HG03103 (cell line): ENCODE measurements at regions not wholly inside any gene's neighbourhood (a gene's known extent, or its start where the extent isn't known, plus 50 kb on each side); places are given as distances from the start of the nearest gene placed in this dataset.
"Not testable (repeated sequence)": the region's sequence is repeated elsewhere in the genome, so short reads cannot be mapped to it uniquely, and the experiment has no call there.

ENCODE experiments used
- ATAC-seq: cut with Tn5 transposase; IDR thresholded peaks from one replicate; pipeline ENCODE4 v1.9.1; 2021; ENCODE audit warnings: low read depth; ENCODE audit not compliant: unreplicated experiment

DNA sequence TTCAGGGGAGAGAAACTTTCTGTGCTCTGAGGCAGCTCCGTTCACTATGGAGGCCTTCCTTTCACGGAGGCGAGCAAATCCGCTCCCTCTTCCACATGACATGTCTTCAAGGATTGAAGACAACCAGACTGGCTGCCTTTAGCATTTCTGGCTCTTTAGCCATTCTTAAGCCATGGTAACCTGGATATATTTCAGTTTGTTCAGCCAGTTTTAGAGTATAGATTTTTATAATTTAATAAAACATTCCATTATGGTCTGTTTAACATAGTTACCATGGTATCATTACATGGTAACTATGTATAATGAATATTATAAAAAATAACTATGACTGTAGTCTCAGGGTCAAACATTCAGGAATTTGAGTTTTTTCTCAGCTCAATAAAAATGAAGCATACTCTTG lies 54.2 kb upstream of the NFIA start:
- no peak for ATAC-seq

- ATAC-seq, result not testable (repeated sequence)
Measured at GRCh38 chr1:61018068-61018467, 64.3 kb upstream of the NFIA start.

- no peak for ATAC-seq
Measured at GRCh38 chr1:61017651-61018050, 64.7 kb upstream of the NFIA start.

GRCh38 chr1:61013946-61014667 lies 68.3 kb upstream of the NFIA start:
- ATAC-seq, result no peak

DNA sequence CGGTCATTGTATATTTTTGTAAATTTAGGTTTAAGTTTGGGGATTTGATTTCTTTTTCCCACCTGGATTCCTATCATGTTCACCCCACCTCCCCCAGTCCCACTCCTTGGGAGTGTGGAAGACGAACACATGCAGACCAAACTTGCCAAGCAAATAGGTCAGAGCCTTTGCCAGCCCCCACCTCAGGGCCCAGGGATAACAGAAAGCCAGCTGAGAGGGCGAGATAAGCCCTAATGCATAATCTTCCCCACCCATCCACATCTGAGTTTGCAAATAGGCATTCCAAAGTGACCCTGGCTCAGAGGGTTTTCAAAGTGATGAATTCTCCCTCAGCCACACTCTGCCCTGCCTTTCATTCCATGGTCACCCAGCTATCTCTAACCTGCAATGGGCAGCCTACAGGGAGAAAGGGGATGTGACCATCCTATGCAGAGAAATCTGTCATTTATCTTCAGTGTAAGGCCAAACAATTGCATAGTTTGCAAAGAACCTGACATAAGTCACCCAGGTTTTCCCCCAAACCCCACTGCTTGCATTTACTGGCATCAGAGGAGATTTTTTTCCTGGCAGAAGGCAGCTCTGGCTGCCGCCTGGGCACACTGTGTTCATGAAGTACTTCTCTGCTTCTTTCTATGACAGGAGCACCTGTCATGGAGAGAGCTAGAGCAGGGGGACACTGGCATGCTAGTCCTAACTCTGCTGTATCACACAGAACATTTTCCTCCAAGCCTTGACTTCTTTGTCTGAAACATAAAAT lies 69.0 kb upstream of the NFIA start:
- no peak for ATAC-seq

DNA sequence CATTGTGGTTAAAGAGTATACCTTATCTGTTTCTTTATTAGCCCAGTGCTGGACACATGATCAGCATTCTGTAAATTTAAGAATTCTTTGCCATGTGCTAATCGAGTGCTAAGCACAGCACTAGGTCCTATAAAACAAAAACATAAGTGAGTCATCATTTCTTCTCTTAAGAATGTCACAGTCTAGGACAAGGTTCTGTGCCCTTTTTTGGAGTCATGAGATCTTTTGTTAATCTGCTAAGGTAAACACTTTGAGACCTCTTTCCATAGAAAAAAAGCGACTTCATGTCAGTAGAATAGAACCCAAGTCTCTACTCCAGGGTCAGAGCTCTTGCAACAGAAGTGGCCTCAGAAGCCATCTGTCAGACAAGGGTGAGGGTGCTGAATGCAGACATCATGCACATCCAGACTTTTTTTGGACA lies 70.0 kb upstream of the NFIA start:
- no peak for ATAC-seq

DNA sequence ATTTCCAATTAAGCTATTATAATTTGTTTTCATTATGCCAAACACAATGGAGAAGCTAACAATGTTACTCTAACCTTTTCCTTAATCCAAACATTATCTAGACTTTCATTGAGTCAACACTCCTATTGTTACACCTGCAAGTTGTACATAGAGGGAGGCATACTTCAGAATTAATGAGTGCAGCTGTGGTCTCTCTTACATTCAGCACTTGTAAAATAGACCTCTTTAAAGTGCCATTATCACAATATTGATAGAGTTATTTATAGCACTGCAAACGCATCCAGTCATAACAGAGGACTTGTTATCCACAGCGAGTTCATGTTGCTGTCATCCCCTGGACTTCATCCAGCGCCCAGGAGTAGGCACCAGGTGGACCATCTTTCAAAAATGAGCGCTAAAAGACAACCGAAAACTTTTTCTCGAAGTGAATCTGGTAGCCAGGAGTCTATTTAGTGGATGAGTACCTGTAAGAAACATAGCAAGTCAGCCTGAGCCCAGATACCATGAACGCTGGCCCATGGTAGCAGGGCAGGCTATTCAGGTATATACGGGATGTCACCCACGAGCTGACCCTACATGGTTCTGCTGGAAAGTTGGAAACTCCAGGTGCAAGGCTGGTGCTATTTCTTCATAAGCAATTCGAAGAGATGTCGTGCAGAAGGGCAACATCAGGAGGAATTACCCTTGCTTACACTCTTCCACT lies 70.6 kb upstream of the NFIA start:
- ATAC-seq, result no peak

DNA sequence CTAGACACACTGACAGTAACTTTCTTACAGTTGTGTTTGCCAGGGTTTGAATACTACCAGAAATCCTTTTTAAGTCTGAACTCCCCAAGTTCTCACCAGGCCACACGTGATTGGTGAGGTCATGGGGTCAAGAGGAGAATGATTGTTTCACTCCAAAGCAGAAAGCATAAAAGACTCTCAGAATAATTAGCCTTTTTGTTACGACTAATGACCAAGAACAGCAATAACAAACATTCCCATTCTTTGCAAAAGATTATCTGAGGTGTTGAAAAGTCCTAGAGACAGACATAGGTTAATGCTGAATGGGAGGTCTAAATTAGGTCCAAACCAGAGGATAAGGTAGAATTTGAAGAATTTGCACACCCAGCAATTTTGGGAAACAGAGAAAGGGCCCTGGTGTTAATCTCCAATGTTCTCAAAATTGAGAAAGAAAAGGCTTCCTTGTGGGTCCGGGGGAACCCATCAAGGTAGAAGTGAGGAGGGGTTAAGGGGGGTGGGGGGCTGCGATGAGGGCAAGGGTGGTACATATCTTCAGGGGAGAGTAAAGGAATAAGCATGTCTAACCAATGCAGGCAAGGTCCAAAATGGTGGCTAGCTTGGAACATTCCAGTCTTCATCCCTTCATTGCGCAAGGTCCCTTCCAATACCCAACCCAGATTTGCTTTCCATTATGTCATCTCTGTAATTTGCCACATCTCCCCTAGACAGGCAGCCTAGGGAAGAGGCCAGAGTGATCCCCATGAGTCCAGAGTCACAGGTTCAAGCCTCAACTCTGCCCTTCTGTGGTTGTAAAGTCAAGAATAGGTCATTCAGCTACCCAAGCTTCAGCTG lies 74.6 kb upstream of the NFIA start:
- ATAC-seq, result no peak

DNA sequence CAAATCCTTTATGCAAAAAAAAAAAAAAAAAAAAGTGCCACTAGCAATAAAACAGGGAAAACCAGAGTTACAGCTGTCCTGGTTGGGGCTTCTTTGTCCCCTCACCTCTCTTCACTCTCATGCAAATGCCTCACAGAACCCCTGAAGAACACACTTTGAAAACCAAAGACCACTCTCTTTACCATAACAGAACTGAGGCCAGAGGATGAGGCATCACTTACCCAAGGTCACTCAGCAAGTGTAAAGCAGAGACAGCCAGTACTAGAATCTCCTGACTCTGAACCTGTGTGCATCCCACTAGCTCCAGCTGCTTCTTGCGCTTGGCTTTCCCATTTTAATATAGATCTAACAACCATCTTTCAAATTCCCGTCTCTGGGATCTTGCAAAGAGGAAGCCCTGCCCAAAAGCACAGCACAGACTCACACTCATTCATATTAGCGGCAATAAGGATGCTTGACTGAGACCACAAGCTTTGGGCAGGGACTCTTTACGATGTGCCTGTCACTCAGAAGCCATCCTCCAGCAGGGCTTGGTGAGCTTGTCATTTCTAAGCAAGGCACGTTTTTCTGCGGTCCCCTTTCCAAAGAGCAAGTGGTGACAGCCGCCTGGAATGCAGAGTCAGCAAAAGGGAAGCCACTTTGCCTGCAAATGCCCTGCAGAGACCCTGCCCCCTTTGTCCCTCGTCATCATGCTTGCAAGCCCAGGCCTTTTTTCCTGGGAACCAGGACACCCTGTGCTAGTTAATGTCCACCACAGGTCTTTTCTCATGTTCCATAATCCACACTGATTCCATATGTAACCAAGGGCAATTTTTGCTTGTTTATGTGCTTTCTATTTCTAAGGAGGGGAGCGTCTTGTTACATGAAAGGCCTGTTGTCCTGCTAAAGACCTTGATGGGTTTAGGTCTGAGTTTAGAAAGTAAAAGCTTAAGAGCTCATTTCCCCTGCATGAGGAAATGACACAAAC lies 76.5 kb upstream of the NFIA start:
- ATAC-seq, result no peak

- no peak for ATAC-seq
Measured at GRCh38 chr1:61004262-61005003, 77.9 kb upstream of the NFIA start.

DNA sequence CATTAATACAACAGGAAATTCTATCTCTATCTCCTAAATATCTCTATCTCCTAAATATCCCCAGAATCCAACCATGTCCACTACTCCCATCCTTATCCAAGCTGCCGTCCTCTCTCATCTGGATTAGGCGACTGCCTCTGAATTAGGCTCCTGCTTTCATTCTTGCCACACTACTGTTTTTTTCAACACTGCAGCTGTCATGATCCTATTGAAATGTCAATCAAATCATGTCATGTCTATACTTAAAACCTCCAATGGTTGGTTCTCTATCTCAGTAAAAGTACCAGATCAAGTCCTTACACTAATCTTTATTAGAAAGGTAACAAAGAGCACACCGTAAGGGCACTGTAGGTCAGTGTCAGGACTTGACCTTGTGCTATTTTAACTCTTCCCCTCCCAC lies 82.0 kb upstream of the NFIA start:
- ATAC-seq, result no peak

DNA sequence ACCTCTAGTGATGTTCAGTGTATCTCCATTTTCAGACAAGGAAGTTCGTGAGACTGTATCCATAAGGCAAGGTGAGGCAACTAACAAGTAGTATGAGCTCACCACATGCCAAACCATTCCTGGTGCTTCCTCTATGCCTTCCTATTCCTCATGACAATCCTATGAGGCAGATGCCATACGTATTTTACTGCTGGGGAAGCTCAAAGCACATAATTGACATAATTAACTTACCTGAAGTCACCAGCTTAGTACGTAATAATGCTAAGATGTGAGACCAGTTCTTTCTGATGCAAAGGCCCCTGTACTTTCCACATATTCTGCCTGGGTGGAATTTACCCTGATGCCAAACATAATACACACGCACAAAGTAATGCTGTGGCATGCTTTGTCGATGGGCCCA lies 83.6 kb upstream of the NFIA start:
- no peak for ATAC-seq

GRCh38 chr1:60994828-60995492 lies 87.4 kb upstream of the NFIA start:
- ATAC-seq, result no peak

DNA sequence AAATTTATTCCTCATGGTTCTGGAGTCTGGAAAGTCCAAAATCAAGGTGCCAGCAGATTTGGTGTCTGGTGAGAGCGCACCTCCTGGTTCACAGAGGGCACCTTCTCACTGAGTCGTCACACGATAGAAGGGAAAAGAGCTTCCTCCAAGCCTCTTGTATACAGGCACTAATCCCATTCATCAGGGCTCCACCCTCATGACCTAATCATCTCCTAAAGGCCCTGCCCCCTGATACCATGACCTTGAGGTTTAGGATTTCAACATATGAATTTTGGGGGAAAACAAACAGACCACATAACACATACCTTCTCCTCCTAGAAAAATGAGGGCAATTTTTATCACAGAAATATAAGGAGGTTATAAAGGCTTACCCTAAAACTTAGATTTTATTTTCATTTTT lies 88.0 kb upstream of the NFIA start:
- ATAC-seq, result no peak

DNA sequence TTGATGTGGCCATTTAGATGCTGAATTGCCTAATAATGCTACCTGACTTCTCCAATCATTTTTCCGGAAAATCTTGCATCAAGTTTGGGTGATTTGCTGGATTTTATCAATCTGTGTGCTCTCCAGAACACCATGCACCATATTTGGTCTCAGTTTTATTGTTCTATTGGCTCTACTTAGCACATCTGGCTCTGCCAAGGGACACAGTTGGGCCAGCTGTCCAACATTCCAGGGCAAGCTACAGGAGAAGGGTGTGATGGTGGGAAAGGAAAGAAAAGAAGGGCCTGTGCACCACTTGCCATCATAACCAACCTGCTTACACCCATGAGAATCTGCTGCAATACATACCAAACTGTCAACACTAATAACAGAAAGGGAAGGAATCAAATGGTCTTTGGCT lies 90.2 kb upstream of the NFIA start:
- ATAC-seq, result no peak

DNA sequence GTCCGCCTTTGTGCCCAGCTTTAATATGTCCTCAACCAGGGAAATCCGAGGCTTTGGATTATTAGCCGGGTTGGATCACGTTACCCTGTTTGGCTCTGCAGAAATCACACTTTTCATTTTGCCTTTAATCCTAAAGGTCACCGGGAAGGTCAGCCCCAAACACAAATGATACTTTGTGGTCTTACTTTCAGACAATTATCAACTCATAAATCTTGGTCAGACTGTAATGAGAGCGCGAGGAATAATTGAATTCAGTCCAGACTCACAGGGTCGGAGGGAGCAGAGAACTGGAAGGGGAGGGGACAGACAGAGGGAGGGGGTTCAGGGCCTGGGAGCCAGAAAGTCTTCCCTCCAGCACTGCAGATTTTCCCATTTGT lies 91.7 kb upstream of the NFIA start:
- no peak for ATAC-seq

DNA sequence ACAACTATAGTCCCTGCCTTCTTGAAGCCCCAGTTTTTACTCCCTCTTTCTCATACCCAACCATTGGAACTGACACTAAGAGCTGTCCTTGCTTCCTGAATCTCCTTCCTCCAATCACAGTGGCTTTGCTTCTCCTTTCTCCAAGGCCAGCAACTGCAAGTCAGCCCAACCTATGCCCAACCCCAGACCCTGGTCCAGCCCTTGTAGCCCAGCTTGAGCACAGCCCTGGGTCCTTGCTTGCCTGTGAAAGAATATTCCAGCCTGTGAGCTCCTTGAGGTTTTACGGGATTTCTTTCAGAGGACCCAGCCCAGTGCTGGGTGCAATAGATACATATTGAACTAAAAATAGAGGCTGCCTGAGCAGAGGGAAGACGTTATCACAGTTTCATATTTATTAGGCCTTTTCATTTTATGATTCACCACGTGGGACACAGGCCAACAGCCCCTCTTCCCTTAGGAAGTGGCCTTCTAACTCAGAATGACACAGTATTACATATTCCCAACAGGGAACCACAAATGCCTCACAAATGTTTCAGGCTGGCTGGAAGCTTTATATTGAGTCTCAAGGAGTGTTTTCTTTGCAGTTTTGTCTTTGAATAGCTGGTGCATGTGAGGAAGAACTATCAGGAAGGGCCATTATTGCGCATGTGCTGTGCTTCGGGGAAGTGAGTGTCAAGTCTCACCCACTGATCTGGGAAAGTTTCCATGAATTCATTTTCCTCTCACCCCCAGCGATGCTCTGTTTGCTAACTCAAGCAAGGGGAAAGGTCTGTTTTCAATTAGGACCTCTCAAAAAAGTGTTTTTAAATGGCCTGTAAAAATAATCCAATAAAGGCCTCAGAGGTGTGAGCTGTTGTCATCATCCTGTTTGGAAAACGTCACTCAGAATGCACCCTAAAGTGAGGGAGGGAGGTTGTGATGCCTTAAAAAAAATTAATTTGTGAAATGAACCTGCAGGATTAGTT lies 92.3 kb upstream of the NFIA start:
- no peak for ATAC-seq
